ENCODE measurements at regions not wholly inside any gene's neighbourhood (a gene's known extent, or its start where the extent isn't known, plus 50 kb on each side); places are given as distances from the start of the nearest gene placed in this dataset.

DNA sequence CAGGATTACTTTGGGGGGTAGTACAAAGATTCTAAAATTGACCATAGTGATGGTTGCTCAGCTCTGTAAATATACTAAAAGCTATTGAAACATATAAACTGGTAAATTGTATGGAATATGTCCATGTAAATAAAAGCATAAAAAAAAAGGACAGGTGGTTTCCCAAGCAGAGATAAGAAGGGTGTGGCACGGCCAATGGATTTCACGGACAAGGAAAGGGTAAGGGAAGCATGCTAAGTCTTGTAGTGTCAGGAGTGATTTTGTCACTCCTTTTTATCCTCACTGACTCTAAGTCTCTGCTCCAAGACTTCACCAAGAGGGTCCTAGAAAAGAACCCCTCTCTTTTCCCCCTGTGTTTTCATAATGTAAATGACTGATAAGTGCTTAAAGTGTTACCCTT lies 229.2 kb downstream of the SPTSSA start:
- in situ Hi-C loops (cut with HindIII; ENCODE audit: extremely low pct_ligation_motif_present, low pct_unique_long_range_greater_than_20kb) (no loop called here), intact Hi-C loops (cut with micrococcal nuclease; ENCODE audit: unreplicated experiment) (no loop called here)
- FAIRE-seq (no peak), DNase-seq (ENCODE audit: low spot score) (no peak), ATAC-seq (no peak)
- Histone ChIP-seq H3K27me3 (ENCODE audit: control insufficient read depth in 1 of 2, insufficient read depth in 2 of 2, low read length in 2 of 2) (no peaks in the 10 kb centered on the region), H3K79me2 (ENCODE audit: insufficient read depth, low read length) (no peaks in the 10 kb centered on the region), H4K20me1 (ENCODE audit: insufficient read depth, low read length) (no peaks in the 10 kb centered on the region), H3K36me3 (replicated peaks in 1 of 2; ENCODE audit: control insufficient read depth in 1 of 2, insufficient read depth in 2 of 2, low read length in 2 of 2) (no peaks in the 10 kb centered on the region), H3K4me1 (ENCODE audit: insufficient read depth, low read length) (peaks cover 13% of the 10 kb centered on the region; the same call in 1 of the 2 replicates), H3K27ac (ENCODE audit: extremely low read length, insufficient read depth, low read length) (no peak overlapping the region), H3K4me2 (ENCODE audit: low read depth, low read length) (no peak overlapping the region), H2AFZ (ENCODE audit: low read length) (no peak overlapping the region), H3K9me3 (ENCODE audit: low read length) (no peaks in the 10 kb centered on the region), H3K4me3 (replicated peaks in 1 of 3; ENCODE audit: insufficient read depth in 1 of 3, low read depth in 2 of 3, low read length in 3 of 3) (no peak overlapping the region), H3K9ac (ENCODE audit: insufficient read depth, low read depth, low read length) (no peak overlapping the region)
- POLR2A ChIA-PET: no interaction called here
- WGBS (ENCODE audit: low lambda C conversion rate): 2% methylated on average over 2 of the region's 2 CpGs
- CTCF ChIA-PET (ENCODE audit: low intra/inter-chr PET ratio, low total read pairs): no interaction called here
- TF ChIP-seq HNRNPK (IDR thresholded peaks at IDR 0.05; ENCODE audit: low read depth, low read length, poor library complexity, severe bottlenecking): peak; percentile 41
- TF ChIP-seq, protein P1, sequence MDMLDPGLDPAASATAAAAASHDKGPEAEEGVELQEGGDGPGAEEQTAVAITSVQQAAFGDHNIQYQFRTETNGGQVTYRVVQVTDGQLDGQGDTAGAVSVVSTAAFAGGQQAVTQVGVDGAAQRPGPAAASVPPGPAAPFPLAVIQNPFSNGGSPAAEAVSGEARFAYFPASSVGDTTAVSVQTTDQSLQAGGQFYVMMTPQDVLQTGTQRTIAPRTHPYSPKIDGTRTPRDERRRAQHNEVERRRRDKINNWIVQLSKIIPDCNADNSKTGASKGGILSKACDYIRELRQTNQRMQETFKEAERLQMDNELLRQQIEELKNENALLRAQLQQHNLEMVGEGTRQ (IDR thresholded peaks at IDR 0.05; ENCODE audit: low read depth, low read length): no peak
- TF ChIP-seq, protein P1 (CRISPR knock-in tag; IDR thresholded peaks at IDR 0.05; ENCODE audit: borderline replicate concordance): no peak
- no TSS peak for BruUV-seq (replicated peaks)

DNA sequence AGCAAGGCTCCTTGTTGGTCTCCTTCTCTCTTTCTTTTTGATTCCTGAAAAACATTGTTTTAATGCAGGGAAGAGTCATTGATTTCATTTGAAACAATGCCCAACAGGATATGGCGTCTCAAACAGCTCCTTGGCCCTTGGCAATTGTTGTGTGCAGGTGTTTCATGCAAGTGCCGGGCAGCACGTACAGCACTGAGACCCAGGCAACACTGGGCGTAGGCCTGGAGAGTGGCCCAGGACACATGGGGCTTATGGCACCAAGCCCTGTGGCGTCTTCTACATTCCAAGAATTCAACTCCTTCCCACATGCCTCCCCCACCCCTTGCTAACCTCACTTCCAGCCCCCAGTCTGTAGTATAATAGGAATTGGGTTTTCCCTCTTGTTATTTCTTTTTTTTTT lies 230.4 kb downstream of the SPTSSA start:
- 36% methylated on average over 5 of the region's 5 CpGs for WGBS (ENCODE audit: low lambda C conversion rate)
- Histone ChIP-seq H3K9ac (ENCODE audit: insufficient read depth, low read depth, low read length) (no peak overlapping the region), H3K36me3 (replicated peaks in 1 of 2; ENCODE audit: control insufficient read depth in 1 of 2, insufficient read depth in 2 of 2, low read length in 2 of 2) (no peaks in the 10 kb centered on the region), H4K20me1 (ENCODE audit: insufficient read depth, low read length) (no peaks in the 10 kb centered on the region), H3K4me2 (ENCODE audit: low read depth, low read length) (no peak overlapping the region), H3K4me1 (ENCODE audit: insufficient read depth, low read length) (peaks cover 8% of the 10 kb centered on the region; the same call in 1 of the 2 replicates), H3K9me3 (ENCODE audit: low read length) (no peaks in the 10 kb centered on the region), H3K27ac (ENCODE audit: extremely low read length, insufficient read depth, low read length) (no peak overlapping the region), H3K4me3 (replicated peaks in 1 of 3; ENCODE audit: insufficient read depth in 1 of 3, low read depth in 2 of 3, low read length in 3 of 3) (no peak overlapping the region), H2AFZ (ENCODE audit: low read length) (no peak overlapping the region), H3K27me3 (ENCODE audit: control insufficient read depth in 1 of 2, insufficient read depth in 2 of 2, low read length in 2 of 2) (0 out of 5 replicates have a peak, but pooled peaks cover 0 to 5% of the 10 kb centered on the region in 2 experiments), H3K79me2 (ENCODE audit: insufficient read depth, low read length) (no peaks in the 10 kb centered on the region)
- FAIRE-seq: no peak
- in situ Hi-C loops (cut with HindIII; ENCODE audit: extremely low pct_ligation_motif_present, low pct_unique_long_range_greater_than_20kb): no loop called here
- no TSS peak for BruUV-seq (replicated peaks)
- DNase-seq (ENCODE audit: low spot score): no peak
- TF ChIP-seq GFI1 (CRISPR knock-in tag; IDR thresholded peaks at IDR 0.05; ENCODE audit: borderline replicate concordance): no peak
- TF ChIP-seq SRSF9 (IDR thresholded peaks at IDR 0.05; ENCODE audit: borderline replicate concordance, insufficient read depth, low read depth, low read length, poor library complexity, severe bottlenecking): no peak
- TF ChIP-seq ZNF674 (CRISPR knock-in tag; IDR thresholded peaks at IDR 0.05; ENCODE audit: low read depth): no peak
- TF ChIP-seq ZFP36 (IDR thresholded peaks at IDR 0.05; ENCODE audit: borderline replicate concordance, low read depth, low read length, partially characterized antibody): no peak
- ATAC-seq: no peak
- intact Hi-C loops (cut with micrococcal nuclease; ENCODE audit: unreplicated experiment): no loop called here
- CTCF ChIA-PET (ENCODE audit: low intra/inter-chr PET ratio, low total read pairs): no interaction called here
- POLR2A ChIA-PET: no interaction called here

All from HepG2 (cell line).